Heart right ventricle (tissue), 16 donors: ENCODE measurements at regions not wholly inside any gene's neighbourhood (a gene's known extent, or its start where the extent isn't known, plus 50 kb on each side); places are given as distances from the start of the nearest gene placed in this dataset.

ENCODE experiments used
- ATAC-seq, 8 donors: fragments of 200-7000 bp; cut with Tn5 transposase; one replicate each; pipeline ENCODE4 v1.9.1; 2020; ENCODE audit warnings: mild to moderate bottlenecking in 8 of 8, moderate library complexity in 8 of 8, moderate number of reproducible peaks in 1 of 8
- DNase-seq, 2 donors: peaks; one replicate each; pipeline ENCODE4 v3.0.0-alpha.2; 2020
- H3K27ac ChIP-seq, 10 donors: fragments of 200-600 bp; sonication (generic) in 2 of 10; one replicate each; pipeline versions ENCODE4 v1.5.0 to v1.8.0; 2020 to 2022; ENCODE audit warnings: mild to moderate bottlenecking in 3 of 10
- H3K27me3 ChIP-seq, 7 donors: fragments of 200-600 bp; one replicate each; pipeline ENCODE4 v1.8.0; 2021 to 2022; ENCODE audit warnings: mild to moderate bottlenecking in 2 of 7
- H3K36me3 ChIP-seq, 9 donors: fragments of 200-600 bp; sonication (generic) in 1 of 9; one replicate each; pipeline versions ENCODE4 v1.5.0 to v1.8.0; 2020 to 2022; ENCODE audit warnings: mild to moderate bottlenecking in 2 of 9
- H3K4me1 ChIP-seq, 9 donors: fragments of 200-600 bp; sonication (generic) in 1 of 9; one replicate each; pipeline versions ENCODE4 v1.5.0 to v1.8.0; 2020 to 2022; ENCODE audit warnings: mild to moderate bottlenecking in 4 of 9
- H3K4me3 ChIP-seq, 10 donors: fragments of 200-600 bp; sonication (generic) in 2 of 10; one replicate each; pipeline versions ENCODE4 v1.5.0 to v1.8.0; 2020 to 2022; ENCODE audit warnings: mild to moderate bottlenecking in 7 of 10, moderate library complexity in 2 of 10
- H3K9me3 ChIP-seq, 11 donors: fragments of 200-600 bp in 10 of 11; sonication (generic) in 2 of 11; one replicate each; pipeline versions ENCODE4 v1.5.0 to v1.8.0; 2013 to 2022; ENCODE audit warnings: mild to moderate bottlenecking in 2 of 11, control low read depth in 1 of 11, moderate library complexity in 1 of 11
- WGBS, 2 donors: extraction: QIAGEN DNeasy Blood & Tissue Kit; methylation state at CpG; one replicate each; pipeline ENCODE4 v1.1.7; 2013; ENCODE audit warnings: inconsistent platforms in 1 of 2; 5-methylcytosine and 5-hydroxymethylcytosine counted together
- intact Hi-C, 10 donors: fragments of 100-400 bp; cut with DNase I; formaldehyde crosslinking; loops; one replicate each; pipeline versions ENCODE4 v1.11.1 to v1.14.2; 2022
- TF ChIP-seq, protein P1 (sequence below), 9 donors: fragments of 200-600 bp; sonication (generic) in 2 of 9; IDR thresholded peaks; one replicate each; pipeline versions ENCODE4 v1.5.0 to v1.8.0; 2021 to 2022; ENCODE audit warnings: antibody characterized with exemption in 9 of 9, mild to moderate bottlenecking in 5 of 9, moderate library complexity in 1 of 9
- donor health status: Arrhythmogenic right ventricular cardiomyopathy.
- donor health status: ischemic (EF 13 %, LVEDD 7.1; RV severe dilation, severe dysfunction).
- donor health status: healthy with polysubstance abuse.
- donor health status: DM: no; HTN: yes; CAD: no.
- donor health status: DM: no; HTN: no; CAD: no.
- donor health status: ischemic (EF 25% LVEDD 6.9; RV normal size, moderate dysfunction).
- donor health status: ischemic (EF 25% LVEDD 5.7; RV mildly dilated, moderate dysfunction).
- donor health status: healthy.
- donor health status: DM: yes; HTN: yes; CAD: no.
- donor health status: Ischemic cardiomyopathy.
- donor health status: ischemic (EF 35%, LVEDD 5.7; RV mildly dilated, moderate dysfunction).
- donor health status: nonischemic (EF 11% LVEDD 7.7; RV severe dilation, severe dysfunction).
- donor health status: DM: yes; HTN: yes; CAD: no.
- donor health status: PGD.
- donor health status: ischemic (EF 29% LVEDD 5.4; RV normal size, mild dysfunction).
- donor health status: nonischemic (EF 23%, LVEDD 6.1; RV moderate dilation, normal function).

DNA sequence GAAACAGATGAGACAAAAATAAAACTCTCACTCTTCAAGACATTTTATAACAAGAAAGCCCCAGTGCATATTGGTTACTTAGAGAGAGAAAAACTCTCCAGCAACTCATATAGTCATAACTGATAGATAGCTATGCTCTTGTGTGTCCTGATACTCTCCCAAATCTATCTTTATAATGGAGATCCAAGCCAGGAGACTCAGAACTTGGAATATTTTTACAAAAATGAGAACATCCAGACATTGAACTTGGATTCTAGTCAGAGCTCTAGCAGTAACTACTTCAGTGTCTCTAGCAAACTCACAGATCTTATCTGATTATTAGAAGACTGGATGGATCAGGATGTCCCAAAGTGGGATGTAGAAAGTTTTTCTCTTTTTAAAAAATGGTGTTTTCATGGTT is 412.7 kb upstream of the BRINP1 start:
- intact Hi-C loops, result no loop called here
- no peak for DNase-seq
- TF ChIP-seq, protein P1, sequence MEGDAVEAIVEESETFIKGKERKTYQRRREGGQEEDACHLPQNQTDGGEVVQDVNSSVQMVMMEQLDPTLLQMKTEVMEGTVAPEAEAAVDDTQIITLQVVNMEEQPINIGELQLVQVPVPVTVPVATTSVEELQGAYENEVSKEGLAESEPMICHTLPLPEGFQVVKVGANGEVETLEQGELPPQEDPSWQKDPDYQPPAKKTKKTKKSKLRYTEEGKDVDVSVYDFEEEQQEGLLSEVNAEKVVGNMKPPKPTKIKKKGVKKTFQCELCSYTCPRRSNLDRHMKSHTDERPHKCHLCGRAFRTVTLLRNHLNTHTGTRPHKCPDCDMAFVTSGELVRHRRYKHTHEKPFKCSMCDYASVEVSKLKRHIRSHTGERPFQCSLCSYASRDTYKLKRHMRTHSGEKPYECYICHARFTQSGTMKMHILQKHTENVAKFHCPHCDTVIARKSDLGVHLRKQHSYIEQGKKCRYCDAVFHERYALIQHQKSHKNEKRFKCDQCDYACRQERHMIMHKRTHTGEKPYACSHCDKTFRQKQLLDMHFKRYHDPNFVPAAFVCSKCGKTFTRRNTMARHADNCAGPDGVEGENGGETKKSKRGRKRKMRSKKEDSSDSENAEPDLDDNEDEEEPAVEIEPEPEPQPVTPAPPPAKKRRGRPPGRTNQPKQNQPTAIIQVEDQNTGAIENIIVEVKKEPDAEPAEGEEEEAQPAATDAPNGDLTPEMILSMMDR (IDR thresholded peaks at IDR 0.05), result no peak
- no peaks in the 10 kb centered on the region for H3K27me3 ChIP-seq
- ATAC-seq, result no peak
- no peak overlapping the region for H3K4me3 ChIP-seq
- H3K4me1 ChIP-seq, result no peaks in the 10 kb centered on the region
- no peaks in the 10 kb centered on the region for H3K9me3 ChIP-seq
- H3K27ac ChIP-seq, result no peak overlapping the region
- no peaks in the 10 kb centered on the region for H3K36me3 ChIP-seq

DNA sequence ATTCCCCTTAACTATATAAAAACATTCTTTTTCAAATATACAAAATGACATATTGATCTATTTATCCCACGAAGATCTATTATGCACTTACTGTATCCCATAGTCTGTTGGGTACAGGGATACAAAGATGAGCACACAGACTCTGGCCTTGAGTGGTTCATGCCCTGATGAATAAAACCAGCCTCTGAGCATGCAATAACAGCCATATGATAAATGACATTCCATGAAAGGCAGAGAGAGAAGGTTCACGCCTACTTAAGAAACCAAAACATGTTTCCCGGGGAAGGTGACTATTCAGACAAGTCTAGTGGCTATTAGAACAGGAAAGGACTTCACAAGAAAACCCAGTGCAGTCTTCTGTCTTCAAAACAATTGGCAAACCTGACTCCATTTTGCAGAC is 406.2 kb upstream of the BRINP1 start:
- TF ChIP-seq, protein P1 (IDR thresholded peaks at IDR 0.05), result no peak
- intact Hi-C loops, result no loop called here
- no peaks in the 10 kb centered on the region for H3K9me3 ChIP-seq
- H3K4me3 ChIP-seq, result no peak overlapping the region
- H3K27ac ChIP-seq, result no peak overlapping the region
- no peaks in the 10 kb centered on the region for H3K36me3 ChIP-seq
- no peaks in the 10 kb centered on the region for H3K4me1 ChIP-seq
- ATAC-seq, result no peak
- WGBS, 2 donors, result 76 to 78% methylated on average over 3 of the region's 3 CpGs
- H3K27me3 ChIP-seq, result no peaks in the 10 kb centered on the region
- DNase-seq, result no peak

GRCh38 chr9:119773823-119774222 is 404.6 kb upstream of the BRINP1 start:
- TF ChIP-seq, protein P1 (IDR thresholded peaks at IDR 0.05), result no peak
- no peak for DNase-seq

GRCh38 chr9:119771341-119771740 is 402.1 kb upstream of the BRINP1 start:
- WGBS, 2 donors, result 79 to 90% methylated on average over 1 of the region's 1 CpG
- Histone ChIP-seq H3K27me3 (no peaks in the 10 kb centered on the region), H3K4me3 (no peak overlapping the region), H3K36me3 (no peaks in the 10 kb centered on the region), H3K4me1 (no peaks in the 10 kb centered on the region), H3K27ac (no peak overlapping the region), H3K9me3 (no peaks in the 10 kb centered on the region)
- TF ChIP-seq, protein P1 (IDR thresholded peaks at IDR 0.05), result no peak
- ATAC-seq (no peak), DNase-seq (no peak)
- intact Hi-C loops, result no loop called here

More at GRCh38 chr9:119773823-119774222, 404.6 kb upstream of the BRINP1 start:
- WGBS, 2 donors, result 49 to 54% methylated on average over 2 of the region's 2 CpGs
- H3K36me3 ChIP-seq, result no peaks in the 10 kb centered on the region
- no peak for ATAC-seq
- H3K27me3 ChIP-seq, result no peaks in the 10 kb centered on the region
- intact Hi-C loops, result no loop called here
- H3K4me1 ChIP-seq, result no peaks in the 10 kb centered on the region
- H3K27ac ChIP-seq, result no peak overlapping the region
- H3K9me3 ChIP-seq, result no peaks in the 10 kb centered on the region
- H3K4me3 ChIP-seq, result no peak overlapping the region

DNA sequence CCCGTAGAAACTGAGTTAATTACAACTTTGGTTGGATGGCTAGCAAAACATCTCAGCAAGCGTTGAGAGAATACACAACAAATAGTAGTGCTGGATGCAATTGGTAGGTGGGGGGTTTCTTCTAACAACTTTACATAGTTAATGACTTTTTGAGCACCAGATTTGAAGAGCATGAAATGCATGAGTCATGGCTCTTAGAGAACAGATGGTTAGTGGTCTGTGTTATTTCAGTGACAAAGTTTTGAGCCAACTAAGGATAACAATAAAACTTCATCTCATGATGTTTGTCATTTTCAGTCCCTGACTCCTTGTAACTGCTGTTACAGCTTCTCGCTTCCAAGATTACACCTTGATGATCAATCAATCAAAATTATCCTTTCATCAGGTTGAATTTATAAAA is 399.0 kb upstream of the BRINP1 start:
- Histone ChIP-seq H3K9me3 (no peaks in the 10 kb centered on the region), H3K27ac (no peak overlapping the region), H3K4me3 (no peak overlapping the region), H3K36me3 (no peaks in the 10 kb centered on the region), H3K27me3 (peaks cover 0 to 3% (median 0%) of the 10 kb centered on the region in 7 donors), H3K4me1 (no peaks in the 10 kb centered on the region)
- intact Hi-C loops, result no loop called here
- no peak for ATAC-seq
- DNase-seq, result no peak
- WGBS, 2 donors, result 70 to 79% methylated on average over 3 of the region's 3 CpGs
- TF ChIP-seq, protein P1 (IDR thresholded peaks at IDR 0.05), result no peak
